SK-N-SH (cell line): ENCODE measurements at regions not wholly inside any gene's neighbourhood (a gene's known extent, or its start where the extent isn't known, plus 50 kb on each side); places are given as distances from the start of the nearest gene placed in this dataset.

Source experiments
- EP300 ChIP-seq, 2 experiments: IDR thresholded peaks; 2 replicates each; pipeline versions ENCODE4 v1.4.0 to v1.6.1; 2012; ENCODE audit warnings: borderline replicate concordance in 1 of 2, low read depth in 1 of 2, low read length in 1 of 2
- POLR2AphosphoS5 ChIP-seq: IDR thresholded peaks from 2 replicates; pipeline ENCODE4 v1.6.1; 2012; ENCODE audit warnings: low read depth, low read length
- RAD21 ChIP-seq: IDR thresholded peaks from 2 replicates; pipeline ENCODE4 v1.6.1; 2012; ENCODE audit warnings: mild to moderate bottlenecking, low read length
- RCOR1 ChIP-seq: fragments of 150-350 bp; IDR thresholded peaks from 2 replicates; pipeline ENCODE4 v1.6.1; 2017; ENCODE audit warnings: antibody characterized with exemption, low read length
- RFX5 ChIP-seq: IDR thresholded peaks from 2 replicates; pipeline ENCODE4 v1.6.1; 2012; ENCODE audit warnings: mild to moderate bottlenecking, improper control_type of control experiment, low read length
- SMC3 ChIP-seq: IDR thresholded peaks from 2 replicates; pipeline ENCODE4 v1.6.1; 2012; ENCODE audit warnings: low read depth, low read length, improper control_type of control experiment
- TAF1 ChIP-seq: IDR thresholded peaks from 2 replicates; pipeline ENCODE4 v1.6.1; 2012; ENCODE audit warnings: low read depth, mild to moderate bottlenecking, low read length, moderate library complexity, borderline replicate concordance
- YY1 ChIP-seq: IDR thresholded peaks from 2 replicates; pipeline ENCODE4 v1.4.0; 2012; ENCODE audit warnings: low read depth, mild to moderate bottlenecking
- TF ChIP-seq, protein P1 (sequence below): fragments of 150-350 bp; IDR thresholded peaks from 2 replicates; pipeline ENCODE4 v1.6.1; 2017; ENCODE audit warnings: antibody characterized with exemption, low read length, low read depth, borderline replicate concordance
- TF ChIP-seq, protein P2 (sequence below): IDR thresholded peaks from 2 replicates; pipeline ENCODE4 v1.6.1; 2012; ENCODE audit warnings: mild to moderate bottlenecking, low read depth, low read length, moderate library complexity
- TF ChIP-seq, protein P3 (sequence below): fragments of 200-600 bp; sonication (generic); IDR thresholded peaks from 2 replicates; pipeline ENCODE4 v1.6.1; 2017; ENCODE audit warnings: antibody characterized with exemption, mild to moderate bottlenecking, moderate library complexity

DNA sequence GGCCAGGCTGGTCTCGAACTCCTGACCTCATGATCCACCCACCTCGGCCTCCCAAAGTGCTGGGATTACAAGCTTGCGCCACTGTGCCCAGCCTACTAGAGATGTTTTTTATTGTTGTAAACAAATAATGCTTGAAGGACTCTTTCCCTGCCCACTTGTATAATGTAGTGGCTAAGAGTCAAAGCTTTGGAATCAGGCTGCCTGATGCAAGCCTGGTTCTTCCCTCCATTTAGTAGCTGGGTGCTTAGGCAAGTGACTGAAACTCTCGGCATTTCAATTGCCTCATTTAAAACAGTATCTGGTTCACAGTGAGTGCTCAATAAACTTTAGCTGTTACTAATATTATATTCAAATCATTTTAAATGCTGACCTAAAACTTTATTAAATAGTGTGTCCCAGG is 144.2 kb upstream of the FOXN2 start:
- TF ChIP-seq, protein P1, sequence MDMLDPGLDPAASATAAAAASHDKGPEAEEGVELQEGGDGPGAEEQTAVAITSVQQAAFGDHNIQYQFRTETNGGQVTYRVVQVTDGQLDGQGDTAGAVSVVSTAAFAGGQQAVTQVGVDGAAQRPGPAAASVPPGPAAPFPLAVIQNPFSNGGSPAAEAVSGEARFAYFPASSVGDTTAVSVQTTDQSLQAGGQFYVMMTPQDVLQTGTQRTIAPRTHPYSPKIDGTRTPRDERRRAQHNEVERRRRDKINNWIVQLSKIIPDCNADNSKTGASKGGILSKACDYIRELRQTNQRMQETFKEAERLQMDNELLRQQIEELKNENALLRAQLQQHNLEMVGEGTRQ: no peak
- TF ChIP-seq, protein P2, sequence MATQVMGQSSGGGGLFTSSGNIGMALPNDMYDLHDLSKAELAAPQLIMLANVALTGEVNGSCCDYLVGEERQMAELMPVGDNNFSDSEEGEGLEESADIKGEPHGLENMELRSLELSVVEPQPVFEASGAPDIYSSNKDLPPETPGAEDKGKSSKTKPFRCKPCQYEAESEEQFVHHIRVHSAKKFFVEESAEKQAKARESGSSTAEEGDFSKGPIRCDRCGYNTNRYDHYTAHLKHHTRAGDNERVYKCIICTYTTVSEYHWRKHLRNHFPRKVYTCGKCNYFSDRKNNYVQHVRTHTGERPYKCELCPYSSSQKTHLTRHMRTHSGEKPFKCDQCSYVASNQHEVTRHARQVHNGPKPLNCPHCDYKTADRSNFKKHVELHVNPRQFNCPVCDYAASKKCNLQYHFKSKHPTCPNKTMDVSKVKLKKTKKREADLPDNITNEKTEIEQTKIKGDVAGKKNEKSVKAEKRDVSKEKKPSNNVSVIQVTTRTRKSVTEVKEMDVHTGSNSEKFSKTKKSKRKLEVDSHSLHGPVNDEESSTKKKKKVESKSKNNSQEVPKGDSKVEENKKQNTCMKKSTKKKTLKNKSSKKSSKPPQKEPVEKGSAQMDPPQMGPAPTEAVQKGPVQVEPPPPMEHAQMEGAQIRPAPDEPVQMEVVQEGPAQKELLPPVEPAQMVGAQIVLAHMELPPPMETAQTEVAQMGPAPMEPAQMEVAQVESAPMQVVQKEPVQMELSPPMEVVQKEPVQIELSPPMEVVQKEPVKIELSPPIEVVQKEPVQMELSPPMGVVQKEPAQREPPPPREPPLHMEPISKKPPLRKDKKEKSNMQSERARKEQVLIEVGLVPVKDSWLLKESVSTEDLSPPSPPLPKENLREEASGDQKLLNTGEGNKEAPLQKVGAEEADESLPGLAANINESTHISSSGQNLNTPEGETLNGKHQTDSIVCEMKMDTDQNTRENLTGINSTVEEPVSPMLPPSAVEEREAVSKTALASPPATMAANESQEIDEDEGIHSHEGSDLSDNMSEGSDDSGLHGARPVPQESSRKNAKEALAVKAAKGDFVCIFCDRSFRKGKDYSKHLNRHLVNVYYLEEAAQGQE: no peak
- TF ChIP-seq TAF1: no peak
- no peak for TF ChIP-seq EP300 (IDR thresholded peaks at IDR 0.05; ENCODE audit: borderline replicate concordance in 1 of 2, low read depth in 1 of 2, low read length in 1 of 2)
- TF ChIP-seq RFX5: no peak
- no peak for TF ChIP-seq POLR2AphosphoS5
- TF ChIP-seq YY1: no peak
- no peak for TF ChIP-seq RCOR1
- TF ChIP-seq, protein P3, sequence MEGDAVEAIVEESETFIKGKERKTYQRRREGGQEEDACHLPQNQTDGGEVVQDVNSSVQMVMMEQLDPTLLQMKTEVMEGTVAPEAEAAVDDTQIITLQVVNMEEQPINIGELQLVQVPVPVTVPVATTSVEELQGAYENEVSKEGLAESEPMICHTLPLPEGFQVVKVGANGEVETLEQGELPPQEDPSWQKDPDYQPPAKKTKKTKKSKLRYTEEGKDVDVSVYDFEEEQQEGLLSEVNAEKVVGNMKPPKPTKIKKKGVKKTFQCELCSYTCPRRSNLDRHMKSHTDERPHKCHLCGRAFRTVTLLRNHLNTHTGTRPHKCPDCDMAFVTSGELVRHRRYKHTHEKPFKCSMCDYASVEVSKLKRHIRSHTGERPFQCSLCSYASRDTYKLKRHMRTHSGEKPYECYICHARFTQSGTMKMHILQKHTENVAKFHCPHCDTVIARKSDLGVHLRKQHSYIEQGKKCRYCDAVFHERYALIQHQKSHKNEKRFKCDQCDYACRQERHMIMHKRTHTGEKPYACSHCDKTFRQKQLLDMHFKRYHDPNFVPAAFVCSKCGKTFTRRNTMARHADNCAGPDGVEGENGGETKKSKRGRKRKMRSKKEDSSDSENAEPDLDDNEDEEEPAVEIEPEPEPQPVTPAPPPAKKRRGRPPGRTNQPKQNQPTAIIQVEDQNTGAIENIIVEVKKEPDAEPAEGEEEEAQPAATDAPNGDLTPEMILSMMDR: no peak
- no peak for TF ChIP-seq SMC3
- TF ChIP-seq RAD21: no peak
